Ovary (tissue), 3 donors: ENCODE measurements at regions not wholly inside any gene's neighbourhood (a gene's known extent, or its start where the extent isn't known, plus 50 kb on each side); places are given as distances from the start of the nearest gene placed in this dataset.

Experiments used
- EP300 ChIP-seq: sonication (generic); formaldehyde crosslinking; IDR thresholded peaks from one replicate; pipeline ENCODE4 v1.6.1; 2017; ENCODE audit warnings: antibody characterized with exemption
- POLR2A ChIP-seq: fragments of 450-650 bp; IDR thresholded peaks from one replicate; pipeline ENCODE4 v1.6.1; 2017; ENCODE audit warnings: antibody characterized with exemption, mild to moderate bottlenecking, moderate library complexity
- TF ChIP-seq, protein P1 (sequence below), 3 donors: fragments of 450-650 bp in 2 of 3; fragments of 200-600 bp in 1 of 3; IDR thresholded peaks; one replicate each; pipeline versions ENCODE4 v1.5.1 to v1.8.0; 2016 to 2022; ENCODE audit warnings: antibody characterized with exemption in 3 of 3, mild to moderate bottlenecking in 1 of 3
- donor health status: DM: no; HTN: no; CAD: no.

DNA sequence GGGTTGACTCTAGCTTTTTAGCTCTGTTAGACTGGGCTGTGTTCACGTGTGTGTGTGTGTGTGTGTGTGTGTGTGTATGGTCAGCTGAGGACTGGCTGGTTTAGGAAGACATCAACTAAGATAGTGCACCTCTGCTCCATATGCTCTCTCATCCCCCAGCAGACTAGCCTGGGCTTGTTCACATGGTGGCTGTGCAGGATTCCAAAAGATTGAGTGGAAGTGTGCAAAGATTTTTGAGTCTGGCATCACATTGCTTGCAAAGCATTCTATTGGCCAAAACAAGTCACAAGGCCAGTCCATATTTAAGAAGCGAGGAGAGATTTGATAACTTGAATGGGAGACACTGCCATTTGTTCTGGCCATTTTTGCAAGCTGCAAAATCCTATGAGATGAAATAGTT lies 79.7 kb upstream of the C11orf87 start:
- TF ChIP-seq EP300 (no peak), POLR2A (no peak)
- TF ChIP-seq, protein P1, sequence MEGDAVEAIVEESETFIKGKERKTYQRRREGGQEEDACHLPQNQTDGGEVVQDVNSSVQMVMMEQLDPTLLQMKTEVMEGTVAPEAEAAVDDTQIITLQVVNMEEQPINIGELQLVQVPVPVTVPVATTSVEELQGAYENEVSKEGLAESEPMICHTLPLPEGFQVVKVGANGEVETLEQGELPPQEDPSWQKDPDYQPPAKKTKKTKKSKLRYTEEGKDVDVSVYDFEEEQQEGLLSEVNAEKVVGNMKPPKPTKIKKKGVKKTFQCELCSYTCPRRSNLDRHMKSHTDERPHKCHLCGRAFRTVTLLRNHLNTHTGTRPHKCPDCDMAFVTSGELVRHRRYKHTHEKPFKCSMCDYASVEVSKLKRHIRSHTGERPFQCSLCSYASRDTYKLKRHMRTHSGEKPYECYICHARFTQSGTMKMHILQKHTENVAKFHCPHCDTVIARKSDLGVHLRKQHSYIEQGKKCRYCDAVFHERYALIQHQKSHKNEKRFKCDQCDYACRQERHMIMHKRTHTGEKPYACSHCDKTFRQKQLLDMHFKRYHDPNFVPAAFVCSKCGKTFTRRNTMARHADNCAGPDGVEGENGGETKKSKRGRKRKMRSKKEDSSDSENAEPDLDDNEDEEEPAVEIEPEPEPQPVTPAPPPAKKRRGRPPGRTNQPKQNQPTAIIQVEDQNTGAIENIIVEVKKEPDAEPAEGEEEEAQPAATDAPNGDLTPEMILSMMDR (IDR thresholded peaks at IDR 0.05), result no peak
